HepG2 (cell line): ENCODE measurements at regions not wholly inside any gene's neighbourhood (a gene's known extent, or its start where the extent isn't known, plus 50 kb on each side); places are given as distances from the start of the nearest gene placed in this dataset.

Experiments
- ATAC-seq: fragments of 200-7000 bp; cut with Tn5 transposase; 3 replicates; pipeline ENCODE4 v1.9.1; 2020; ENCODE audit warnings: mild to moderate bottlenecking, moderate library complexity
- BruUV-seq: library from RNA; stranded (reverse); fragments of 400-500 nt; replicated peaks from 2 replicates; lab custom pipeline; 2021; lab: Mats Ljungman, UMichigan
- CTCF ChIA-PET: fragments of 300-600 bp; formaldehyde crosslinking; extraction: SDS; loops from one replicate; lab custom pipeline; 2021; ENCODE audit warnings: low total read pairs, inconsistent platforms, low intra/inter-chr PET ratio; lab: Yijun Ruan, JAX
- POLR2A ChIA-PET: fragments of 350-600 bp; sonication (Branson Sonifier 250); formaldehyde crosslinking; loops from one replicate; lab custom pipeline; 2020; ENCODE audit warnings: antibody characterized with exemption, inconsistent platforms; lab: Yijun Ruan, JAX
- DNase-seq: peaks from one replicate; pipeline ENCODE4 v3.0.0-alpha.2; 2015; ENCODE audit warnings: low spot score
- FAIRE-seq: peaks from 3 replicates; lab custom pipeline; 2011; peaks lifted over from hg19 to GRCh38; lab: Jason Lieb, UNC
- H2AFZ ChIP-seq: one replicate; pipeline ENCODE4 v1.6.1; 2011; ENCODE audit warnings: low read length, inconsistent platforms
- H3K27ac ChIP-seq: fragments of 300-600 bp; 3 replicates; pipeline ENCODE4 v1.8.0; 2011; ENCODE audit warnings: mixed run types, mild to moderate bottlenecking, mixed read lengths, low read length, inconsistent platforms; ENCODE audit not compliant: insufficient read depth; ENCODE audit errors: extremely low read length
- H3K27me3 ChIP-seq, 2 experiments: fragments of 200-600 bp in 1 of 2; 2 replicates in 1 of 2; 3 replicates in 1 of 2; pipeline versions ENCODE4 v1.6.0 to v1.8.0; 2011; ENCODE audit warnings: low read length in 2 of 2, mild to moderate bottlenecking in 2 of 2, moderate library complexity in 2 of 2, inconsistent platforms in 1 of 2; ENCODE audit not compliant: insufficient read depth in 2 of 2, control insufficient read depth in 1 of 2
- H3K36me3 ChIP-seq, 2 experiments: fragments of 200-600 bp in 1 of 2; replicated peaks in 1 of 2; 2 replicates in 1 of 2; 3 replicates in 1 of 2; pipeline versions ENCODE4 v1.5.1 to v1.8.0; 2011; ENCODE audit warnings: low read length in 2 of 2, inconsistent platforms in 1 of 2; ENCODE audit not compliant: insufficient read depth in 2 of 2, control insufficient read depth in 1 of 2
- H3K4me1 ChIP-seq: 2 replicates; pipeline ENCODE4 v1.5.1; 2012; ENCODE audit warnings: low read length, inconsistent platforms; ENCODE audit not compliant: insufficient read depth
- H3K4me2 ChIP-seq: 2 replicates; pipeline ENCODE4 v1.6.0; 2011; ENCODE audit warnings: low read depth, low read length, inconsistent platforms
- H3K4me3 ChIP-seq, 3 experiments: fragments of 200-600 bp in 1 of 3; sonication (generic), shearing (Covaris generic) in 1 of 3; replicated peaks in 1 of 3; 2 replicates each; pipeline ENCODE4 v1.5.1; 2011 to 2016; ENCODE audit warnings: low read length in 3 of 3, inconsistent platforms in 2 of 3, low read depth in 2 of 3, mild to moderate bottlenecking in 2 of 3, control low read depth in 1 of 3, mixed read lengths in 1 of 3; ENCODE audit not compliant: insufficient read depth in 1 of 3
- H3K79me2 ChIP-seq: one replicate; pipeline ENCODE4 v1.6.1; 2011; ENCODE audit warnings: low read length, inconsistent platforms; ENCODE audit not compliant: insufficient read depth
- H3K9ac ChIP-seq: 2 replicates; pipeline ENCODE4 v1.6.0; 2011; ENCODE audit warnings: mild to moderate bottlenecking, low read depth, low read length, inconsistent platforms; ENCODE audit not compliant: insufficient read depth
- H3K9me3 ChIP-seq: 2 replicates; pipeline ENCODE4 v1.5.1; 2012; ENCODE audit warnings: mild to moderate bottlenecking, low read length
- H4K20me1 ChIP-seq: 2 replicates; pipeline ENCODE4 v1.6.0; 2011; ENCODE audit warnings: inconsistent platforms, mild to moderate bottlenecking, low read length, moderate library complexity; ENCODE audit not compliant: insufficient read depth
- BORCS8-MEF2B ChIP-seq: sonication (generic); formaldehyde crosslinking; IDR thresholded peaks from 2 replicates; pipeline ENCODE4 v1.8.0; 2022; ENCODE audit warnings: mild to moderate bottlenecking, missing genetic modification reagents
- FIP1L1 ChIP-seq: fragments of 200-400 bp; formaldehyde crosslinking; IDR thresholded peaks from 2 replicates; pipeline ENCODE4 v1.6.1; 2018; ENCODE audit warnings: low read depth, mild to moderate bottlenecking, low read length, moderate library complexity, borderline replicate concordance; ENCODE audit not compliant: insufficient read depth
- FOXA1 ChIP-seq, 2 experiments: fragments of 450-650 bp in 1 of 2; sonication (generic) in 1 of 2; formaldehyde crosslinking in 1 of 2; IDR thresholded peaks; 2 replicates each; pipeline versions ENCODE4 v1.4.0 to v1.6.1; 2016 to 2020; ENCODE audit warnings: missing genetic modification reagents in 1 of 2
- GABPB1 ChIP-seq: IDR thresholded peaks from 2 replicates; pipeline ENCODE4 v1.6.1; 2016; ENCODE audit warnings: mild to moderate bottlenecking, missing genetic modification reagents, moderate library complexity, missing compliant biosample characterization
- MAF1 ChIP-seq: sonication (generic); formaldehyde crosslinking; IDR thresholded peaks from 2 replicates; pipeline ENCODE4 v1.5.0; 2020; ENCODE audit warnings: missing genetic modification reagents, borderline replicate concordance
- PBX3 ChIP-seq: sonication (generic); formaldehyde crosslinking; IDR thresholded peaks from 2 replicates; pipeline ENCODE4 v1.8.1; 2023; ENCODE audit warnings: missing genetic modification reagents, inconsistent platforms, borderline replicate concordance
- POLR2A ChIP-seq, 2 experiments: IDR thresholded peaks; 2 replicates each; pipeline ENCODE4 v1.6.1; 2011; ENCODE audit warnings: low read depth in 2 of 2, low read length in 2 of 2, mild to moderate bottlenecking in 1 of 2, moderate library complexity in 1 of 2; ENCODE audit not compliant: insufficient read depth in 1 of 2
- PREB ChIP-seq: sonication (generic); formaldehyde crosslinking; IDR thresholded peaks from 2 replicates; pipeline ENCODE4 v1.4.0; 2020; ENCODE audit warnings: missing genetic modification reagents
- RAD21 ChIP-seq: fragments of 450-650 bp; formaldehyde crosslinking; IDR thresholded peaks from 2 replicates; pipeline ENCODE4 v1.5.0; 2020; ENCODE audit warnings: mild to moderate bottlenecking
- SETDB1 ChIP-seq: sonication (generic); formaldehyde crosslinking; IDR thresholded peaks from 2 replicates; pipeline ENCODE4 v1.5.1; 2020; ENCODE audit warnings: missing genetic modification reagents, mild to moderate bottlenecking, borderline replicate concordance
- TEAD2 ChIP-seq: sonication (generic); formaldehyde crosslinking; IDR thresholded peaks from 2 replicates; pipeline ENCODE4 v1.9.0; 2021; ENCODE audit warnings: missing genetic modification reagents
- THYN1 ChIP-seq: sonication (generic); formaldehyde crosslinking; IDR thresholded peaks from 2 replicates; pipeline ENCODE4 v1.8.1; 2023; ENCODE audit warnings: low read depth, mild to moderate bottlenecking, moderate library complexity, missing genetic modification reagents, borderline replicate concordance
- ZBTB26 ChIP-seq: IDR thresholded peaks from 2 replicates; pipeline ENCODE4 v1.6.1; 2016; ENCODE audit warnings: missing compliant biosample characterization, missing genetic modification reagents, borderline replicate concordance
- ZKSCAN5 ChIP-seq: sonication (generic); formaldehyde crosslinking; IDR thresholded peaks from 2 replicates; pipeline ENCODE4 v1.5.1; 2020; ENCODE audit warnings: mild to moderate bottlenecking, missing genetic modification reagents
- ZNF33A ChIP-seq: sonication (generic); formaldehyde crosslinking; IDR thresholded peaks from 2 replicates; pipeline ENCODE4 v1.5.1; 2020; ENCODE audit warnings: missing genetic modification reagents, mild to moderate bottlenecking, moderate library complexity, borderline replicate concordance
- ZNF33B ChIP-seq: sonication (generic); formaldehyde crosslinking; IDR thresholded peaks from 2 replicates; pipeline ENCODE4 v1.5.1; 2020; ENCODE audit warnings: mild to moderate bottlenecking, missing genetic modification reagents
- ZNF556 ChIP-seq: sonication (generic); formaldehyde crosslinking; IDR thresholded peaks from 2 replicates; pipeline ENCODE4 v1.4.0; 2020; ENCODE audit warnings: mild to moderate bottlenecking, missing genetic modification reagents, borderline replicate concordance
- ZNF619 ChIP-seq: sonication (generic); formaldehyde crosslinking; IDR thresholded peaks from 2 replicates; pipeline ENCODE4 v1.4.0; 2020; ENCODE audit warnings: mild to moderate bottlenecking, missing genetic modification reagents
- WGBS: methylation state at CpG from one replicate; pipeline ENCODE4 v1.1.6; 2017; ENCODE audit warnings: low lambda C conversion rate; 5-methylcytosine and 5-hydroxymethylcytosine counted together
- in situ Hi-C: cut with HindIII; loops from 2 replicates; pipeline ENCODE4 v1.10.0; 2017; ENCODE audit warnings: low pct_unique_long_range_greater_than_20kb; ENCODE audit not compliant: extremely low pct_ligation_motif_present
- intact Hi-C: fragments of 100-400 bp; cut with micrococcal nuclease; formaldehyde crosslinking; loops from one replicate; pipeline ENCODE4 v1.10.0; 2022; ENCODE audit not compliant: unreplicated experiment

- H3K9me3 ChIP-seq: peaks cover 38% of the 10 kb centered on the region
- no peaks in the 10 kb centered on the region for H3K27me3 ChIP-seq
- H3K27ac ChIP-seq: no peak overlapping the region
- TF ChIP-seq ZKSCAN5 (CRISPR knock-in tag) (no peak), TEAD2 (CRISPR knock-in tag) (no peak), FIP1L1 (no peak), PREB (CRISPR knock-in tag) (no peak), POLR2A (IDR thresholded peaks at IDR 0.05; ENCODE audit: insufficient read depth in 1 of 2, low read depth in 2 of 2, low read length in 2 of 2) (no peak), ZNF619 (CRISPR knock-in tag) (no peak), ZNF33B (CRISPR knock-in tag) (no peak), GABPB1 (CRISPR knock-in tag) (no peak)
- no peaks in the 10 kb centered on the region for H3K4me1 ChIP-seq
- H2AFZ ChIP-seq: no peak overlapping the region
- no peak overlapping the region for H3K4me3 ChIP-seq
- WGBS: 10% methylated on average over 2 of the region's 2 CpGs
- BruUV-seq: no TSS peak
- H3K36me3 ChIP-seq: no peaks in the 10 kb centered on the region
- H3K4me2 ChIP-seq: no peak overlapping the region
- ChIA-PET POLR2A (no interaction called here), CTCF (no interaction called here)
- H3K9ac ChIP-seq: no peak overlapping the region
- intact Hi-C loops: no loop called here
- FAIRE-seq (no peak), DNase-seq (no peak), ATAC-seq (no peak)
- H4K20me1 ChIP-seq: no peaks in the 10 kb centered on the region
- no peaks in the 10 kb centered on the region for H3K79me2 ChIP-seq
- in situ Hi-C loops: no loop called here
Observed at GRCh38 chr5:25095261-25095660, 450.5 kb upstream of the CDH10 start.

- H3K27me3 ChIP-seq: no peaks in the 10 kb centered on the region
- DNase-seq (no peak), ATAC-seq (no peak), FAIRE-seq (no peak)
- no peaks in the 10 kb centered on the region for H4K20me1 ChIP-seq
- BruUV-seq: no TSS peak
- no peaks in the 10 kb centered on the region for H3K79me2 ChIP-seq
- intact Hi-C loops (no loop called here), in situ Hi-C loops (no loop called here)
- ChIA-PET CTCF (no interaction called here), POLR2A (no interaction called here)
- no peak overlapping the region for H3K4me3 ChIP-seq
- H2AFZ ChIP-seq: no peak overlapping the region
- no peak overlapping the region for H3K4me2 ChIP-seq
- no peak overlapping the region for H3K9ac ChIP-seq
- peaks cover 33% of the 10 kb centered on the region for H3K9me3 ChIP-seq
- no peaks in the 10 kb centered on the region for H3K4me1 ChIP-seq
- WGBS: 5% methylated on average over 2 of the region's 2 CpGs
- H3K36me3 ChIP-seq: no peaks in the 10 kb centered on the region
- H3K27ac ChIP-seq: no peak overlapping the region
- no peak for TF ChIP-seq ZBTB26 (CRISPR knock-in tag)
- TF ChIP-seq RAD21 (CRISPR knock-in tag): no peak
- TF ChIP-seq THYN1 (CRISPR knock-in tag): no peak
- no peak for TF ChIP-seq MAF1 (CRISPR knock-in tag)
- TF ChIP-seq ZNF33A: no peak
- TF ChIP-seq ZNF556 (CRISPR knock-in tag): no peak
- TF ChIP-seq SETDB1 (CRISPR knock-in tag): no peak
- no peak for TF ChIP-seq PBX3
- TF ChIP-seq BORCS8-MEF2B (CRISPR knock-in tag): no peak
- no peak for TF ChIP-seq FOXA1 (IDR thresholded peaks at IDR 0.05)
- TF ChIP-seq FOXA1 (CRISPR knock-in tag; IDR thresholded peaks at IDR 0.05): no peak
Observed at GRCh38 chr5:25094219-25094618, 449.4 kb upstream of the CDH10 start.
